ENCODE measurements at regions not wholly inside any gene's neighbourhood (a gene's known extent, or its start where the extent isn't known, plus 50 kb on each side); places are given as distances from the start of the nearest gene placed in this dataset.

DNA sequence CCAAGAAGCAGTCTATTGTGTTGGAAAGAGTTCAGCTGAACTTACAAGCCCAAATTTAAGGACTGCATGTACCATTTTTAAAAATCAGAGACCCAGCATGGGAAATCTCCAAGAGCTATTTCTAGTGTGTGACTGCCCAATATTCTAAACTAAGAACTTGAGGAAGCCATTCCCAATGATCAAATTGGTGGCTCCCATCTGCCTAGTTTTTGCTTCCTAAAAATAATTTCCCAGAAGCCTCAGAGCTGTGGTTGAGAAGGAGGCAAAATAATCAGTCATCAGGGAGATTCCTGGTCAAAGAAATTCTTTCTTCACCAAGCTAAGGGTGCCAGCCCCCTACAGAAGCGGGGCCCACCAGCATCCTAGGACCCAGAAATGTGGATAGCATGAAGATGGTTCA is 176.1 kb upstream of the CDH5 start:
- H3K4me1 ChIP-seq (ENCODE audit: insufficient read depth), result no peaks in the 10 kb centered on the region
- no peaks in the 10 kb centered on the region for H3K79me2 ChIP-seq
- no peaks in the 10 kb centered on the region for H3K9me3 ChIP-seq (ENCODE audit: low read depth)
- H2AFZ ChIP-seq, result no peak overlapping the region
- no peaks in the 10 kb centered on the region for H3K36me3 ChIP-seq (replicated peaks; ENCODE audit: insufficient read depth, low read depth)
- 88% methylated on average over 1 of the region's 1 CpG for WGBS (ENCODE audit: low lambda C conversion rate, missing lambda C conversion rate)
- TF ChIP-seq, protein P1, sequence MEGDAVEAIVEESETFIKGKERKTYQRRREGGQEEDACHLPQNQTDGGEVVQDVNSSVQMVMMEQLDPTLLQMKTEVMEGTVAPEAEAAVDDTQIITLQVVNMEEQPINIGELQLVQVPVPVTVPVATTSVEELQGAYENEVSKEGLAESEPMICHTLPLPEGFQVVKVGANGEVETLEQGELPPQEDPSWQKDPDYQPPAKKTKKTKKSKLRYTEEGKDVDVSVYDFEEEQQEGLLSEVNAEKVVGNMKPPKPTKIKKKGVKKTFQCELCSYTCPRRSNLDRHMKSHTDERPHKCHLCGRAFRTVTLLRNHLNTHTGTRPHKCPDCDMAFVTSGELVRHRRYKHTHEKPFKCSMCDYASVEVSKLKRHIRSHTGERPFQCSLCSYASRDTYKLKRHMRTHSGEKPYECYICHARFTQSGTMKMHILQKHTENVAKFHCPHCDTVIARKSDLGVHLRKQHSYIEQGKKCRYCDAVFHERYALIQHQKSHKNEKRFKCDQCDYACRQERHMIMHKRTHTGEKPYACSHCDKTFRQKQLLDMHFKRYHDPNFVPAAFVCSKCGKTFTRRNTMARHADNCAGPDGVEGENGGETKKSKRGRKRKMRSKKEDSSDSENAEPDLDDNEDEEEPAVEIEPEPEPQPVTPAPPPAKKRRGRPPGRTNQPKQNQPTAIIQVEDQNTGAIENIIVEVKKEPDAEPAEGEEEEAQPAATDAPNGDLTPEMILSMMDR (IDR thresholded peaks at IDR 0.05; ENCODE audit: poor library complexity), result no peak
- no peak for TF ChIP-seq EZH2 (IDR thresholded peaks at IDR 0.05; ENCODE audit: borderline replicate concordance)
- H3K27ac ChIP-seq, result no peak overlapping the region
- no peak overlapping the region for H3K4me3 ChIP-seq
- H3K9me2 ChIP-seq (replicated peaks; ENCODE audit: insufficient read depth), result no peaks in the 10 kb centered on the region
- H4K20me1 ChIP-seq (ENCODE audit: insufficient read depth, poor library complexity, severe bottlenecking), result no peaks in the 10 kb centered on the region
- no peak for DNase-seq (ENCODE audit: low spot score)
- no peaks in the 10 kb centered on the region for H3K27me3 ChIP-seq
- H3K4me2 ChIP-seq, result no peak overlapping the region

DNA sequence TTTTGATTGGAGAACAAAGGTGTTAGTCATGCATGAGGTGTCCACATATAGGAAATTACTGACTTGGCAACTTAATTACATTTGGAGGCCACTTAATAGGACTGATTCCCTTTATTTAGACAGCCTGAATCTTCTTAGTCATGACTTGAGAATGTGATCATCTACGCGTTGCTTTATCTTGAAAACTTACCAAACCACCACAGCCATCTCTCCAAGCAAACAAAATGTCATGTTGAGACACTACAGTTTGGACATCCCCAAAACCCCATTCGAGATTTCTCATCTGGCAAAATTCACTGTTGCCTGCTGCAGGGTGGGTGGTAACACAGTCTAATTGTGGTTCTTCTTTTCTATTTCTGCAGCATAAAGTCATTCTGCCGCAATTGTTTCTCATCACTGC is 176.5 kb upstream of the CDH5 start:
- no peaks in the 10 kb centered on the region for H3K79me2 ChIP-seq
- no peak for TF ChIP-seq EZH2 (IDR thresholded peaks at IDR 0.05; ENCODE audit: borderline replicate concordance)
- TF ChIP-seq EZH2phosphoT487 (IDR thresholded peaks at IDR 0.05; ENCODE audit: low read depth, severe bottlenecking, unreplicated experiment), result no peak
- TF ChIP-seq, protein P1 (IDR thresholded peaks at IDR 0.05; ENCODE audit: poor library complexity), result no peak
- H3K4me2 ChIP-seq, result no peak overlapping the region
- H2AFZ ChIP-seq, result no peak overlapping the region
- no peaks in the 10 kb centered on the region for H3K36me3 ChIP-seq (replicated peaks; ENCODE audit: insufficient read depth, low read depth)
- no peaks in the 10 kb centered on the region for H3K9me3 ChIP-seq (ENCODE audit: low read depth)
- no peak overlapping the region for H3K4me3 ChIP-seq
- DNase-seq (ENCODE audit: low spot score), result no peak
- H4K20me1 ChIP-seq (ENCODE audit: insufficient read depth, poor library complexity, severe bottlenecking), result no peaks in the 10 kb centered on the region
- no peaks in the 10 kb centered on the region for H3K27me3 ChIP-seq
- 80% methylated on average over 4 of the region's 4 CpGs for WGBS (ENCODE audit: low lambda C conversion rate, missing lambda C conversion rate)
- no peaks in the 10 kb centered on the region for H3K4me1 ChIP-seq (ENCODE audit: insufficient read depth)
- H3K27ac ChIP-seq, result no peak overlapping the region
- H3K9me2 ChIP-seq (replicated peaks; ENCODE audit: insufficient read depth), result no peaks in the 10 kb centered on the region

DNA sequence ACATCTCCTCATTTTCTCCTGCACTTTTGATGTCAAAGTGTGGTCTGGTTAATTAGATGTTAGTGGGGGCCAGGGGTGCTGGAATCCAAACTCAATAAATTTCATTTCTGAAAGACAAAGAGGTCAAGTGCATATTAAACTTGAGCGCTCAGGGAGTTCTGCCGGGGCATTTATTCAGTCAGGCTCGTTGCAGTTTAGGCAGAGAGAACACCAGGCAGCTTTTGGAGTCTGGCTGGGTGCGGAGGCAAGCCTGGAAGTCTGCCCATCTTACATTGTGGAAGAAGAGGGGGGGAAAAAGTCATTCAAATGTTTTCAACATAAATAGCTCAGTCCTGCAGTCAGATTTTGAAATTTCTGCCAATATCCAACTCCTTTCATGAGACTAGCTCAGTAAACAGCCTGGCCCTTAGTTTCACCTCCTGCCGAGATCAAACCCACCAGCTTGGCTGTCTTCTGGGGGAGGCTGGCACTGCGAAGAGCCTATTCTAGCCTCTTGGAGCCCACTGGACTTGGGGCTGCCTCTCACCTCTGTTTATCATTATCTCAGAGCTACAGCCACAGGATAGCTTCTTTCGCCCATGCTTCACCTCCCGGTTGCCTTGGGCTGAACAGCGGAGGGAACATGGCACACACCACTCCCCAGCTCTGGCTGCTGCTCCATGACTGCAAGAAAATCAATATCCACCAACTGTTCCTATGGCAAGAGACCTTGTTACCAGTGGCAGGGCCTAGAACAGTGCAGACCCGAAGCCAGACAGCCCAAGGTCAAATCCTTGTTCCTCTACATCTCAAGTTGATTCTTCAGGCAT is 177.4 kb upstream of the CDH5 start:
- Histone ChIP-seq H3K4me2 (no peak overlapping the region), H3K79me2 (no peaks in the 10 kb centered on the region), H3K36me3 (replicated peaks; ENCODE audit: insufficient read depth, low read depth) (no peaks in the 10 kb centered on the region), H3K9me3 (ENCODE audit: low read depth) (no peaks in the 10 kb centered on the region), H3K27me3 (no peaks in the 10 kb centered on the region), H4K20me1 (ENCODE audit: insufficient read depth, poor library complexity, severe bottlenecking) (no peaks in the 10 kb centered on the region), H3K4me1 (ENCODE audit: insufficient read depth) (no peaks in the 10 kb centered on the region), H2AFZ (no peak overlapping the region), H3K9me2 (replicated peaks; ENCODE audit: insufficient read depth) (no peaks in the 10 kb centered on the region), H3K27ac (peak overlapping the region; percentile 38), H3K4me3 (no peak overlapping the region)
- WGBS (ENCODE audit: low lambda C conversion rate, missing lambda C conversion rate), result 63% methylated on average over 10 of the region's 10 CpGs
- no peak for TF ChIP-seq EZH2phosphoT487 (IDR thresholded peaks at IDR 0.05; ENCODE audit: low read depth, severe bottlenecking, unreplicated experiment)
- TF ChIP-seq, protein P1 (IDR thresholded peaks at IDR 0.05; ENCODE audit: poor library complexity), result no peak
- no peak for TF ChIP-seq EZH2 (IDR thresholded peaks at IDR 0.05; ENCODE audit: borderline replicate concordance)
- peak; percentile 19 for DNase-seq (ENCODE audit: low spot score)
